GM23248 (cell line): ENCODE measurements at regions not wholly inside any gene's neighbourhood (a gene's known extent, or its start where the extent isn't known, plus 50 kb on each side); places are given as distances from the start of the nearest gene placed in this dataset.

Source experiments
- EZH2 ChIP-seq: fragments of 200-600 bp; sonication (generic); IDR thresholded peaks from 2 replicates; pipeline ENCODE4 v1.6.1; 2018; ENCODE audit warnings: antibody characterized with exemption, mild to moderate bottlenecking; ENCODE audit not compliant: insufficient read depth, poor library complexity, severe bottlenecking
- EZH2phosphoT487 ChIP-seq: fragments of 200-600 bp; sonication (generic); IDR thresholded peaks from 2 replicates; pipeline ENCODE4 v1.6.1; 2018; ENCODE audit warnings: antibody characterized with exemption, moderate library complexity, mild to moderate bottlenecking, low read depth; ENCODE audit not compliant: insufficient read depth

DNA sequence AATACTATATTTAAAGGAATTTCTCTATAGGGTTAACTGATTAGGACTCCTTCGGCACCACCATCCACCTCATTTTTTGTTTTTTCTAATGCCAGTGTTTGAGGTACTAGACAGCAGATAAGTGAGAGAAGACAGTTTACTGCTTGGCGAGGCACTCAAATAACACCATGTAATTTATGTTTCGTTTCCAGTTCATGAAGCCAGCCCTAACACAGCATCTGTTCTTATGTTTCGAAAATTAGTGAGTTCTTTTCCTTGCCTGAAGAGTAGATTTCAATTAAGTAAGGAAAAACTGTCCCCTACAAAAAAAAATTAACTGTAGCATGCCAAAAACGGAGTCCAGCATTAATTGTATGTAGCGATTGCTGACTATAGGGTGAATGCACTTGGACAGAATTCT, 409.1 kb downstream of the TBC1D4 start:
- no peak for TF ChIP-seq EZH2
- no peak for TF ChIP-seq EZH2phosphoT487
